SHP77 (cell line): ENCODE measurements at regions not wholly inside any gene's neighbourhood (a gene's known extent, or its start where the extent isn't known, plus 50 kb on each side); places are given as distances from the start of the nearest gene placed in this dataset.

Experiments used
- DNase-seq, 2 experiments: peaks; one replicate each; lab custom pipeline; 2025; lab: John Stamatoyannopoulos, UW

DNA sequence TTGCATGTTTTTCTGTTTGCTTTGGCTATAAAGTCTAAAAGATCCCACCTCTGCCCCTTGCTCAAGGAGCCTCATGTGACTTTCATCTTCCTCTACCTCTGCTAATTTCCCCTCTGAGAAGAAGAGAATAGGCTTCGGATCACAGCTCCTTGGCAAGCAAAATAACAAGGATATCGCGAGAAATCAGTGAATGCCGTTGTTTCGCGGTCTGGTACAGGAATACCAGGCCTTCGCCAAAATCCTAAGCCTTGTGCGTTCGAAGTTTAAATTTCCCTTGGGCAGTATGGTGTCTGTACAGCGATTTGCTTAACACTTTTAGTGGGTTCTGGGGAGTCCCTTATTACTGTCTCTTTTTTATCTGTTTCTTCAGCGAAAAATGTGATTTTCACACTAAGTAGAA lies 142.3 kb downstream of the IRF8 start:
- no peak for DNase-seq

DNA sequence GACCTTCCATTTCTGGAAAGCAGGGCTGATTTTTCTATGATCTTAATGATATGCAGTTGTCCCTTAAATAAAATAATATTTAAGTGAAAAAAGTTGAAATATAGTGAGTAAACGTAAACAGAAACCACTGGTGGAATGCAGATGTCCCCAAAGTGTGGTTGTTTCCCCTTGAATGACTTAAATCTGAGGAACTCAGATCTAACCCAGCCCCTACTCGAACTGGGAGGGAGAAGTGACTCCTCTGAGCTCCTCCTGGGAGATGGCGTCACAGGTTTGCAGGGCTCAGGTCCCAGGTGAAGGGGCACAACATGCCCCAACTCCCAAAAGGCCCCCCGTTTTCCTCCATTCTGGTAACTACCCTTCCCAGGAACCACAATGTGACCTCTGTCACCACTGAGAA lies 142.8 kb downstream of the IRF8 start:
- no peak for DNase-seq

DNA sequence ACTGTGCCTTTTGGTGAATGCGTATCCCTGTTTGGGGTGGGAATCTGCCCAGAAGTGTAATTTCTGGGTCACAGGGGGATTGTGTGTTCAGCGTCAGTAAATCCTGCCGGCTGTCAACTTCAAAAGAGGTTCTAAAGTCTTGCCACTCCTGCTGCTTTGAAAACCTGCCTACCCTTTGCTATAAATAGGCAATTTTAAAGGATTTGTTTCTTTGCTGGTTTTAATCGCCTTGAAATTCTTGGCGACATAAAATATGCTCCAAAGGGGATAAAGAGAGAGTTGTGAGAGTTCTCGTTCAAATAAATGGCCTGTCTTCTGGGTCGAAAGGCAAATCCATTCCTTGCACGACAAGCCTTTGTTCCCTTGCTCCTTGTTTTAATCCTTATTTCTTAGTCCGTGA lies 143.4 kb downstream of the IRF8 start:
- no peak for DNase-seq

DNA sequence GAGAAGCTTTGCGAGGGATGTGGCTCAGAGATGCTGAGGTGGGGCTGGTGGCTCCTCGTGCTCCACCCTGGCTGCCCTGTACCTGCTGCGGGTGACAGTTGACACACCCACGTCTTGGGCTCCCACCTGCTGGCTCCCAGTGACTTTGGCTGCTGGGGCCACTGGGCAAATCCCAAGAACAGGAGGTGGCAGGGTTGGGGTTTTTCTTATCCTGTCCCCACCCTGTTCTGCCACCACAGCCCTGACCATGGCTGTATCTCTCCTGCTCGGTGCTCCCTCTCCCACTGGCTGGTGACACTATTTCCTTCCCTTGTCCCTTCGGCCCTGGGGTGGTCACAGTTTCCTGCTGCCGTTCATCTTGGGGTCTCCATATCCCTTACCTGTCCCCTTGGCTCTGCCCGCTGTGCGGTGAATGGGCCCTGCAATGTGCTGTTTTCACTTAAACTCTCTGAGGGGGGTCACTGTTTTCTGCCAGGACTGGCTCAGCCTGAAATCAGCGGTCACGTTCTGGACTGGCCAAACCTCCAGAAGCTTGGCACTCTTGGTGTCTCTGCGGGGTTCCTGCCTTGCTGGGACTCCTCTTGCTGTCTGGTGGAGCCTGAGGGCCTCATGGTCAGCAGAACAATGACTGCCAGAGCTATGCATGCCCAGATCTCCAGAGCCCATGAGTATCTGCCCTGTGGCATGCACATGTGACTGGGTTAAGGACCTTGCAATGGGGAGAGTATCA lies 144.2 kb downstream of the IRF8 start:
- no peak for DNase-seq

DNA sequence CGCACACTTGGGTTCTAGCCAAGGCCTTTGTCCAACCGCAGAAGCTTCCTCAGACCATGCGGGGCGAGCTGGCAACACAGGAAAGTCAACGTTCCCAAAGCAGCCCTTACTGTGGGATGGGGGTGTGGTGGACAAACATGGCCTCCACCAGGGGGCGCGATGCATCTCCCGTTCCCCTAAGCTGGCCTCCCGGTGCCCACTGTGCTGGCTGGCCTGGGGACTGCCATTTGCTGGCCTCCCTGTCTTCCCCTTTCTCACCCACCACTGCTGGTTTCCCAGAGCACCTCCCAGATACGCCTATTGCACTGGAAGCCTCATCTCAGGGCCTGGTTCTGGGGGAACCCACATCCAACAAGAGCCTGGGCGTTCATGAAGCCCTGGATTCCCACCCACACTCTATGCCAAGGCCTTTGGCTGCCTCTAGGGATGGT lies 145.3 kb downstream of the IRF8 start:
- peak in 1 of 2 experiments; percentile 28 for DNase-seq

DNA sequence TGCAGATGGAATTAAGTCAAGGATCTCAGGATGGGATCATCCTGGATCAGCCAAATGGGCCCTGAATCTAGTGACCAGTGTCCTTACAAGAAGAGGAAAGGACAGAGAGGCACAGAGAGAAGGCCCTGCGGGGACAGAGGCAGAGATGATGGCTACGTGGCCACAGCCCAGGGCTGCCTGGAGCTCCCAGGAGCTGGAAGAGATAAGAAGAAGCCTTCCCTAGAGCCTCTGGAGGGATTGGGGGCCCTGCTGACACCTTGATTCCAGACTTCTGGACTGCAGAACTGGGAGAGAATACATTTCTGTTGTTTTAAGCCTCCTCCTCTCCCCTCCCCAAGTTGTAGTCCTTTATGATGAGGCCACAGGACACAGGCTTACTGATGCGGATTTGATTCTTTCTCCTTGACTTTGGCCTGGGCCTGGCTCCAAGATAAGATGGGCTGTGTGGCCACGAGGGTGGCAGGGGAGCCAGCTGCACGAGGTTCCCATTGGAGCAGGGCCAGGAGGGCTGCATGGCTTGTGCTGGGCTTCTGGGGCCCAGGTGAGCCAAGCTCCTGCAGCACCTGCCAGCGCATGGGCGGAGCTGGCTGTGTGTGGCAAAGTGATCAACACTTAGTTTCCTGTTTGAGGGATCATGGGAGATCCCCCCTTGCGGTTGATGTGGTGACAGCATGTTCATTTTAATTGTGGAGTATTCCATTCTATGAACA lies 146.1 kb downstream of the IRF8 start:
- no peak for DNase-seq

DNA sequence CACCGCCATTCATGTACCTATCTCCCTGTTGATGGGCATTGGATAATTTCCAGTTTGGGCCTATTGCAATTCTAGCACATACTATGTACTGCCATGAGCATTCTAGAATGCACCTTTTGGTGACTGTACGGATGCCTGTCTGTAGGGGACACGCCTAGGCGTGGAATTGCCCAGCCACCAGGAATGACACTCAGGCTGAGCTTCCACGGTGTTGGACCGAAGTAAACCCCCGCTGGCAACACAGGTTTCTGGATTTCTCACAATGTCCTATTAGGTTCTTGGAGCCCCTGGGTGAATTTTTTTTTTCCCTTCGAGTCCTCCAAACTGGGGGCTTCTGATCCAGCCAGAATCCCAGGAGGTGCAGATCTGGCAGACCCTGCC lies 146.6 kb downstream of the IRF8 start:
- no peak for DNase-seq

DNA sequence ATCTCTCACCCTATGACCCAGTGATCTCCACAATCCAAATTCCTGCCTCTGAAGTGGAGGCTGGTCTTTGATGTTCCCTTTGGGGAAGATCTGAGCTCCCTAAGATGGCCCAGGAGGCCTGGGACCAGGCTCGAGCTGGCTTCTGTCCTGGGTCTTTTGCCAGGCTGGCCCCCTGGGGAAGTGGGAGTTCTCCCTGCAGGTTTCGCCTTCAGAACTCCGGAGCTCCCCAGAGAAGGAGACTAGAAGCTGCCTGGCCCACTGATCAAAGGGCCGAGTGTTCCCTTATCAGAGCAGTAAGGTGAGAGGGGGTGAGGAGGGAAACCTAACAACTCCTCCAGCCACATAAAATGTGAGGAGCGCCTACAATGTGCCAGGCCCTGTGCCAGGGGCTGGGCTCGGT lies 147.1 kb downstream of the IRF8 start:
- DNase-seq: no peak

DNA sequence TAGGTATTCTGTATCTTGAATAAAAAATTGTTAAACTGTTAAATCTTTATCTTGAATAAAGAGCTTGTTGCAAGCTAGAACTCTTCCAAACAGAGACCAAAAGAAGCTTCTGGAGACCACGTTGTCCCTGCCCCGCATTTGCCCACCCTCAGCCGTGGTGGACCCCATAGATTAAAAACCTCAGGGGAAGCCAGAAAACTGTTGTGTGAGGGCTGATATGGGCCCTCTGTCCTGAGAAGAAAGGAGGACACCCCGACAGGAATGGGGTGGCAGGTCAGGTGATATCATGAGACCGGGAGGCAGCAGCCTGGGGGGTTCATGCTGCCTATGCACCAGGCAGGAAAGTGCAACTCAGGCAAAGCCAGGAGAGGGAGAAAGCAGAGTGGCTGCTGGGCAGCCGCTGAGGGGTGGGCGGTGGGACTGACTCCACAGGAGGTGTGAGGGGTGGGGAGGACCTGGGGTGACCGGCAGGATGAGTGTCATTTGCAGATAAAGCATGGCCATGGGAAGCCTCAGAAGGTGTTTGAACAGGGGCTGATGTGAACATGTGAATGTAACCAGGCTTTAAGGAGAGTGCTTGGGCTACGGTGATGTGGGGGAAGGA lies 147.8 kb downstream of the IRF8 start:
- DNase-seq: no peak

DNA sequence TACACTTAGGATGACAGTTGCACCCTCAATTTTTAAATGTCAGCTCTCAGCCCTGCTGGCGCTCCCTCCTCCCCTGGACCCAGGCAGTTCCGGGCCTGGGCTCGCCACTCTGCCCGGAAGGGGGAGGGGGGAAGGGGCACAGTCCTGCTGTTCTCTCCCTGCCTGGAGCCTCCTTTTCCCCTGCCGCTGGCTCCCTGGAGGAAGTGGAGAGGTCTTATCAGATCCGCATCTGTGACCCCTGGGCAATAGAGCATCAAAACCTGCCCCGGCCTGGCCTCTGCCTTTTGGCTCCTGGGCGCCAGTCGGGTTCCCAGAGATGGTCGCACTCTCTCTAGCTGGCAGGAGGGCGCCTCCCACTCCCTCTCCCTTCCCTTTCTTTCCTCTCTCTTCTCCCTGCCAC lies 149.3 kb downstream of the IRF8 start:
- no peak for DNase-seq

DNA sequence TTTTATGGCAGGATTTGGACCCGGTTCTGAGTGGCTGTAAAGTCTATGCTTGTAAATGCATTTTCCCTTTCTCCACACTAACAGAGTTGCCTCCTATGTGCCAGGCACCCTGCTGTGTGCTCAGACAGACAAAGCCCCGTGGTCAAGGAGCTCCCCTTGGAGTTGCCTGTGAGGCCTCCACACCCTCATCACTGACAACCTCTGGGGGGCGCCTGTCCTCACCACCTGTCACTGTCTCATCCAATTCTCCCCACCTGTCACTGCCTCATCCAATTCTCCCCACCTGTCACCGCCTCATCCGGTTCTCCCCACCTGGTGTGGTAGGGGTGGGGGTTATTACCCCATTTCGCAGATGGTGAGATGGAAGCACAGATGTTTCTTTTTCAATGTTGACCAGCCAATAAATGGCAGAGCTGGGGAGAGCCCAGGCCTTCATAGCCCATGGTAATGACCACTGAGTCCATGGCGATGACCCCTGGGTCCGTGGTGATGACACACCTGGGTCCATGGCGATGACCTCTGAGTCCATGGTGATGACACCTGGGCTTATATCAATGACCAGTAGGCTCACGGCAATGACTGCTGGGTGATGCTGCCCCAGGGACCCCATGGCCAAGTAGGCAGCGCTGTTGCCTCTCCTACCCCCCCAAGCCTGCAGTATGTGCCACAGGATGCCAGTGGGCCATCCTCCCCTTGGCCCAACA lies 150.1 kb downstream of the IRF8 start:
- DNase-seq: no peak

DNA sequence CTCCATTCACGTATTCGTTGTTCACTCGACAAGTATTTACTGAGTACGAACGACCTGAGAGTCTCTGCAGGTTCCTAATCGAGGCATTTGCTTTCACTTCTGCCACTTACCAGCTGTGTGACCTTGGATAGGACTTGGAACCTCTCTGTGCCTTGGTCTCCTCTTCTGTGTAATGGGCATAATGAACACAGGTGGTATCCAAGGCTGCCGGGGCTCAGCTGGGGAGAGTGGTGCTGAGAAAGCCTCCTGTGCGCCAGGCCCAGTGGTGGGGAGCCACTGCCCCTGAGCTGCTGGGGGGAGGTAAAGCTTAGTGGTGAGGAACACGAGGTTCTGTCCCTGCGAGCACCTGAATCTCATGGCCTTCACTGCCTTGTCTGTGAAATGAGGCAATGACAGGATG lies 150.7 kb downstream of the IRF8 start:
- no peak for DNase-seq

DNA sequence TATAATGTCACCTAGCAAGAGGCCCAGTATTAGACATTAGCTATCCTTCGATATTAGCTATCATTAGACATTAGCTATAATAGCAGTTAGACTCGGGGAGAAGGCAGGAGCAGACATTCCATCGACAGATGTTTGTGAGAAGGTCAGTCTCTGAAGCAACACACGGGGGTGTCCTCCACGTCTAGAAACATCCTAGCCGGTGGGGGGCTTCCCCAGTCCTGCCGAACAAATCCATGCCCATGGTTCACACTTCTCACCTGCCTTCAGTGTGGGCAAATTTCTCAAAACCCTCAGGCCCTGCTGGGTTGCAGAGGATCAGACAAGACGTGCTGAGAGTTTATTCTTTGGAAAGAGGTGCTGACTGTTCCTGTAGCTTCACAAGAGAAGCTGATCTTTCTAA lies 151.1 kb downstream of the IRF8 start:
- no peak for DNase-seq

DNA sequence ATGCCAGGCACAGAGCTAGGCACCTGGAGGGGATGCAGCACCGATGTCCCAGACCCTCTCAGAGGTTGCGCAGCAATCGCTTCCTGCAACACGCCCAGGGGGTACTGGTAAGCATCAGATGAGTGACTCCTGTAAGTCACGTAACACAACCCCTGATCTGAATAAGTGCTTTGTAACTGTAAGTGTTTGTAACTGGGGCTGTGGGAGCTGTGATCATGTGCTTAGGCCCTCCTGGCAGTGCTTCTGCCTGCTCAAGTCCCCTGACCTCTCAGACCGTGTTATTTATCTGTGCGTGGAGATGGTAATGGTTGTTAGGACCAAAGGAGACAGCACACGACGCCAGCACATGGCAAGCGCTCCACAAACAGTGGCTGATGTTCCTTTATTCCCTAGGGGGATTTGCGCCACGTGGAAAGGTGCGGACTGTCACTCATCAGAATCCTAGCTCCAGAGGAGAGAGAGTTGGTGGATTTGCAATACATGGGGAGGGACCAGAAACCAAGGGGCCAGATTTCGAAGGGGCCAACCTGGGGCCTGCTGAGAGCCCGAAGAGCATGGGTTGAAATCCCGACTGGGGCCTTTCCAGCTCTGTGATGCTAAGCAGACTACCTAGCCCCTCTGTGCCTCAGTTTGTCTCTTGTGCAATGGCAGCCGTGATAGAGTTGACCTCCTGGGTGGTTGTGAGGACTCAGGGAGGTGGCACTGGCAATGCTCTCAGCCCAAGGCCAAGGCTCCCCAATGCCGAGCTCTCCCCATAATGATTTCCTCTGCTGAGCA lies 151.8 kb downstream of the IRF8 start:
- DNase-seq: no peak

DNA sequence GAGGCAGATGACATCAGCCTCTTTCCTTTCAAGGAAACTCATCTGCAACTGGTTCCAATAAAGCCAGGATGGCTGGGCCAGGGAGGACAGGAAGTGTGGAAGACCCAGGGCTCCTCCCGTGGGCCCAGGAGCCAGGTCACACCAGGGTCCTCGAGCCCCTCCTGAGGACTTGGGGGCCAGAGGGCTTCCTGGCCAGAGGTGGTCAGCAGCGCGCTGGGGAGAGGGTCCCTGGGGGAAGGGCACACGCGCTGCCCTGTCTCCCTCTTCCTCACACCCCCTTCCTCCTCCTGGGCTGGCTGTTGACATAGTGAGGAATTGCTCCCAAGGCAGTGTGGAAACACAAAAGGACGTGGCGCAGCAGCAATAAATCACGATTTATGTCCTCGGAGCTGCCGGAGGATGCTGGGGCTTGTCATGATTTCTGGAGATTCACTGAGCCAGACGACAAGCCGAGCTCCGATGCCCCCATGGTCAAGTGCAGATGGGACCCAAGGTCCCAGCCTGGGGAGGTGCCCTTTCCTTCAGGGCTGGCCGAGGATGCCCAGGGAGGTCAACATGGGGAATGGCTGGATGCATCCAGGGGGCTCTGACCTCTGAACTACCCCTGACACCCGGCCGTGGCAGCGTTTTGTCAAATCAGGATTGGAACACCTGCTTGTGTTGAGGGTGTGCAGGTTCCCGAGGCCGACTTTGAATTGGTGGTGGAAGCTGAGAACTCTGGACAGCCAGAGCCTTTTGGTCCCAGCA lies 152.6 kb downstream of the IRF8 start:
- no peak for DNase-seq

DNA sequence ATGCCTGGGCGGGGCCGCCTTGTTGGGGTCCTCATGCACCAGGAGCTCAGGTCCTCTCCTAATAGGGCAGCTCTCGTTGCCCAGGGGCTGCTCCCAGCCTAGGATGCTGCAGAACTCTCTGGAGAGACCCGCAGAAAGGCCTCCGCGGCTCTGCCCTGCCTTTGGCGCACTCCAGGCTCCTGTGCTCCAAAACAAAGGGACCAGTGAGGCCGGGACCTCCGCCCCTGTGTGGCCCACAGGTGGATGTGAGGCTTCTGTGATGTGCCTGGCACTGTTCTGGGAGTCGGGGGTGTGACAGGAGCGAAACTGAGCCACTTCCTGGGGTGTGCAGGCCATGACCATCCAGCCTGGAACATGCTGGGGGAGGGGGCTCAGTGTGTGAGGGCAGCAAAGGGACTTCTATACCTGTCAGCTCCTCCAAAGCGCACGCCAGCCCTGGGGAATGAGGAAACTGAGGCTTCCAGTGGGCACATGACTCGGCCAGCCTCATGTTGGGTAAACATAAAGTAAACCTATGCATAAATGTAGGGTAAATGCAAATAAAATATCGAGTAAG lies 153.2 kb downstream of the IRF8 start:
- no peak for DNase-seq

DNA sequence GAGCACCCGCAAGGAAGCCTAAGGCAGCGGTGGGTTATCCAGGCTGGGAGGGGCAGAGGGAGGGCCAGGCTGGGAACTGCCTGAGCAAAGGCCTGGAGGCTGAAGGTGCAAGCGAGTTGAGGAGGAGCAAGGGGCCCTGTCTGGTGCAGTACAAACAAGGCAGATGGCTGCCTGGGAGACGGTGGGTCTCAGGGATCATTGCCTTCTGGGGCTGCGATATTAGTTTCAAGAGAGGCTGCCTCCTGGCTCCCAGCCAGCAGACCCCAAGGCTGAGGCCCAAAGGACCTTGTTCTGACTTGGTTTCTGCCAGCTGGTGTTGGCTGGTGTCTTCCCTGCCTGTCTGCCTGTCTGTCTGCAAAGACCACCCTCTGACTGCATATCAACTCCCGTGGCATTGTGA lies 154.0 kb downstream of the IRF8 start:
- DNase-seq: no peak

DNA sequence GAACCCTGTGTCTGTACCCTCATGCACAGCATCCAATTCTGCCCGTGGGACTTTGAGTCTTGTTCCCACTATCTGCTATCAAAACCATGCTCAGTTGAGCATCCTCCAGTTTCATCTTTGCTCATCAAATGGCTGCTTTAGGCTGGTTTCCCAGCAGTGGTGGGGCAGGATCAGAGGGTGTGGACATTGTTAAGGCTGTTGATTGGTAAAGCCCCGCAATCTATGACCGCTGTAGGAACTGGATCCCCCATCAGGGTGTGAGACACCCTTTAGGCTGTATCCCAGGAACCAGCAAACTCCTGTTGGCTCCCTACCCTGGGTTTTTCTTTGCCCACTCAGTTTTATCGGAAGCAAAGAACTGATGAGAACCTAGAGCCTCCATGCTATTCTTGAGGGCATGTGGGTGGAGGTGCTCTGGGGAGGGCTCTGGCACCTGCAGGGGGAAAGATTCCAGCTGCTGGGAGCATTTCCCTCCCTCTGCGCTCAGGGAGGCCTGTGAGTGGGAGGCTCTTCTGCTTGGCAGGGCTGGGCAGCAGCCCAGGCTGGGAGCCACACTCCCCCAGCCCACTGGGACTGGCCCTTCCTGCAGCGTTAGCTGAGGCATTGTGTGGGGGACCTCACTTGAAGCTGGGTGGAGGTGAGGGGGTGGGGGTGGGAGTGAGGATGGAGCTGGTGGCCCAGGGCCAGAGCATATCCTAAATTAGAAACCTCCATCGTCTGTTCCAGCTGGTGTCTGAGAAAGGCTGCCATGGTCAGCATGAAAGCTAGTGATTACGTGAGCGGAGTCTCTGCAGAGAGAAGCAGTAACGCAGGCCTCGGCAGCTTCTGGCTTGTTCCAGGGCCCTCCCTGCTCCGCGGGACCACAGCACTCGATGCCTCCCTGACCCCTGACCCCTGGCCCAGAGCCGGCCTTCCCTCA lies 160.6 kb downstream of the IRF8 start:
- no peak for DNase-seq

DNA sequence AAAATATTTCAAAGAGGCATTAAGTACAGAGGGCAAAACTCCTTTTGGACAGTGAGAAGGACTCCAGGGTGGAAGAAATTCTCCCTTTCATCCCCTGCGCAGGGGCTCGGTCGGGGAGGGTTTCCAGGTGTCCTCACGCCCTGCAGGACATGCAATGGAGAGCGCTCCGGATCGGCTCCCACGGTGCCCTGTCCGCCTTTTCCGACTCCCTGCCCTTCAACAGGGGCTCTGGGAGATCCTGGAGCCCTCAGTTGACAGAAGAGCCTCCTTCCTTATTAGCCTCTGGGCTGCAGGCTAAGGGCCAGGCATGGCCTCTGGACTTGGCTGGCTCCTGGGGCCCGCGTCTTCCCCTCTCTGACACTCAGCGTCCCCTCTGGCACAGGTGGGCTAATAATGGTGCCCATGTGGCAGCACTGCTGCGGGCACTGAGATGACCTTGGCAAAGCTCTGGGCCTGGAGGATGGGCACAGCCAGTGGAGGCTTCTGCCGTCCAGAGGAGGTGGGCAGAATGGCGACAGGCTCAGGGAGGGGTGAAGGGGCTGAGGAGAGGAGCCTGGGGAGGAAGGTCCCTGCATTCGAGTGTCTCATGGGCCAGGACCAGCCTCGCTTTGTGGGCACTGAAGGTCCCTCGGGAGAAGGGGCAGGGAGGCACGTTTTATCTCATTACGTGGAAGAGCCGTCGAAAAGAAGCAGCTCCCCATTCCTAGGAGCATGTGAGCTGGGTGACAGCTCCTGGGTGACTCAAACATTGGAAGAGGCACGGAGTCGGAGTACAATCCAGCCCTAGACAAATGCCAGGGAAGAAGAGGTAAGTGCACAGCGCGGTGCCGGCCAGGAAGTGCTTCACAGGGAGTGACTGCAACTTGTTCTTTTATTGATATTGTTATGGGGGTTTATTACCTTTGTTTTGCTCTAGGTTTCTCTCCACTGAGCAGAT lies 161.7 kb downstream of the IRF8 start:
- no peak for DNase-seq
